ENCODE measurements at regions not wholly inside any gene's neighbourhood (a gene's known extent, or its start where the extent isn't known, plus 50 kb on each side); places are given as distances from the start of the nearest gene placed in this dataset.
"Not testable (repeated sequence)": the region's sequence is repeated elsewhere in the genome, so short reads cannot be mapped to it uniquely, and the experiment has no call there.

DNA sequence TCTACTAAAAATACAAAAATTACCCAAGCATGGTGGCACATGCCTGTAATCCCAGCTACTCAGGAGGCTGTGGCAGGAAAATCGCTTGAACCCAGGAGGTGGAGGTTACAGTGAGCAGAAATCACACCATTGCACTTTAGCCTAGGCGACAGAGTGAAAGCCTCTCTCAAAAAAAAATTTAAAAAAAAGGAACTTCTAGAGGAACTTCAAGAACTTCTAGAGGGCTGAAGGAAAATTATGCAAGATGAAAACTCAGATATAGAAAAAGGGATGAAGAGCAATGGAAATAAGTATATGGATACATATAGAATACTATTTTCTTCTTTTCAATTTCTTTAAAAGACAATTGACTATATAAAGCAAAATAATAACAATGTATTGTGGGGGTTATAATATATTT lies 51.2 kb upstream of the PRR5 start:
- DNase-seq = no peak

DNA sequence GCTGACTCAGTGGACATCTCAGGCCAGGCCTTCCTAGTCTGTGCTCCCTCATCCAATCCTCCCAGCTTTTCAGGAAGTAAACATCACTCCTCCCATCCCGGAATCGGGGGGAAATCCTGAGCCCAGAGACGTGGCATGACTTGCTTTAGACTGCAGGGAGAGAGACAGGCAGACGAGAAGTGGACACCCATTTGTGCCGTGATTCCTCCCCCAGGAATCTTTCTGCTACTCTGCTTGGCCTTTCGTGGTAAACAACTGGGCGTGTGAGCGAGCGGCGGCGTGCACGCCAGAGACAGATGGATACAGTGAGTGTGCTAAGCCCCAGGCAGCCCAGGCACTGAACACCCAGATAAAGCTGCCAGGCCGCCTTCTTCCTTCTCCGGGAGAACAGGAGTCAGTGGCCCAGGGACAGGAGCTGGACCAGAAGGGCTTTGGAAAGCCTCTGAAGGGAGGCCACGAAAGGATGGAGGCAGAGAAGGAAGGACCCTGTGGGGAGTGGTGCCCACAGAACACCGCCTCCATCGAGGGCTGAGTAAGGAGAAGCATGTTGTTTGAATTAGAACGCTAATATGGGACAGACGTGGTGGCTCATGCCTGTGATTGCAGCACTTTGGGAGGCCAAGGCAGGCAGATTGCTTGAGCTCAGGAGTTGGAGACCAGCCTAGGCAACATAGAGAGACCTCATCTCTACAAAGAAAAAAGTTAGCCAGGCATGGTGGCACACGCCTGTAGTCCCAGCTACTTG lies 53.0 kb upstream of the PRR5 start:
- DNase-seq = no peak

DNA sequence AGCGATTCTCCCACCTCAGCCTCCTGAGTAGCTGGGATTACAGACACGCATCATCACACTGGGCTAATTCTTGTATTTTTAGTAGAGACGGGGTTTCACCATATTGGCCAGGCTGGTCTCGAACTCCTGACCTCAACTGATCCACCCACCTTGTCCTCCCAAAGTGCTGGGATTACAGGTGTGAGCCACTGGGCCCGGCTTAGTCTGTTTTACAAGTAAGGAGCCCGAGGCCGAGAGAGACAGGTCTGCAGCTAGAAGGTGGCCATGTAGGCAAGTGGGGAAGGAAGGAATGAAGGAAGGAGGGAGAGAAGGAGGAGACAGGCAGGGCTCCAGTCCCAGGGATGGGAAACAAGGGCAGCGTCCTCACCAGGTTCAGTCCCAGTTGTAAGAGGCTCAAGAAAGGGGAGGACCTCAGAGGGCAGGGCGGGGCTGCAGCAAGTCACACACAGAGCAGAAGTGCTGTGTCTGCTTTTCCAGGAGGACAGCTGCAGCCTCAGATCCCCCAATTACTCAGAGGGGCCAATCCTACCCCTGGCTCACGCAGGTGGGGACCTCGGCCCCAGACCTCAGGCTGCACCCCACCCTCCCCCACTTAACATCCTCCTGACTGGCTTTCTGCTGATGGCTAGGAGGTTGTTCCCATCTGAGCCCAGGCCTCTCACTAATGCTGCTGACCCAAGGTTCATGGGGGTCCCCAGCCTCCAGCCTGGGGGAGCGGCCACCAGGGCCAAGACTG lies 53.8 kb upstream of the PRR5 start:
- DNase-seq = no peak

DNA sequence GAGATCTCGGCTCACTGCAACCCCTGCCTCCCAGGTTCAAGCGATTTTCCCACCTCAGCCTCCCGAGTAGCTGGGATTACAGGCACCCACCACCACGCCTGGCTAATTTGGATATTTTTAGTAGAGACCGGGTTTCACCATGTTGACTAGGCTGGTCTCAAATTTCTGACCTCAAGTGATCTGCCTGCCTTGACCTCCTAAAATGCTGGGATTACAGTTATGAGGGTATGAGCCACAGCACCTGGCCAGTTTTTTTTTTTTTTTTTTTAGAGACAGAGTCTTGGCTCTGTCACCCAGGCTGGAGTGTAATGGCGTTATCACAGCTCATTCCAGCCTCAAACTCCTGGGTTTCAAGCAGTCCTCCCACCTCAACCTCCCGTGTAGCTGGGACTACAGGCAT lies 54.9 kb upstream of the PRR5 start:
- no peak for DNase-seq

DNA sequence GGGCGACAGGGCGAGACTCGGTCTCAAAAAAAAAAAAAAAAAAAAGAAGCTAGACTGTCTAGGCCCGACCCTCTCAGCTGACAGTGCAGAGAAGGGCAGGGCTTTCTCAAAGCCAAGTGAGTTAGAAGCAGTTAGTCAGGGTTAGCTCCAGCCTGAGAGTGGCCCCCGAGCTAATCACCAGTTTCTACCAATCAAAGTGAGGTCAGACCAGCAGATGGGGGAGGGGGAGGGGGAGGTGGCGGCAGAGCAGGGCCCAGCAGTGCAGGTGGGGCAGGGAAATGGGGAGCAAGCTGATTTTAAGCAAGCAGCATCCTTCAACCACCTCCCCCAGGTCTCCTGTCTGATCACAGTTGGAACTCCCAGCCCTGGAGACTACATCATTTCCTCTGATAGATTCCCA lies 55.3 kb upstream of the PRR5 start:
- no peak for DNase-seq

DNA sequence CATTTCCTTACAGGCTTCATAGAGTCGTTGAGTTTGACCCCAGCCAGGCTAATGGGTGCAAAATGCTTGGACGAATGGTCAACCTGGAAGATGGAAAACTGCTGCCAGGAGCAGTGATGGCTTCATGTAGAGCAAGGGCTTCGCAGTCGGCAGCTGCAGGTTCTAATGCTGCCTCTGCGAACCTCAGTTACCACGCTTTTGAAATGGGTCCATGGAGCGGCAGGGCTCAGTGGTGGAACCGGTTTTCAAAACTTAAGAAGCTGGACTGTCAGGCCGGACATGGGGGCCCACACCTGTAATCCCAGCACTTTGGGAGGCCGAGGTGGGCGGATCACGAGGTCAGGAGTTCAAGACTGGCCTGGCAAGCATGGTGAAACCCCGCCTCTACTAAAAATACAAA lies 55.9 kb upstream of the PRR5 start:
- DNase-seq = no peak

DNA sequence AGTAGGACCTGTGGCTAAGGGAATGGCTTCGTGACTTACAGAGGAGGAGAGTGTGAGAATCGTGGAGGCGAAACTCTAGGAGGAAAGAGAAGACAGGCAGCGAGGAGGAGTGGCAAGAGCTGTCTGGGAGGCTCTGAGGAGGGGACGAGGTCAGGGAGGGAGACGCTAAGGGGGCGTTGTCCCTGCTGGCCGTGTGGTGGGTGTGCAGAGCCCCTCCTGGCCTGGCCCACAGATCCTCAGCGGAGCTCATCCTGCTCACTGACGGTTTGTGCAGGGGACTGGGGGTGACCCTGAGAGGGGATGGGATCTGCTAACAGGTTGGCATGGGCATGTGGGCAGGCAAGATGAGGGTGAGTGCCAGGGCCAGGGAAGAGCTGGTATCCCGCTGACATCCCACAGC lies 56.5 kb upstream of the PRR5 start:
- no peak for DNase-seq

DNA sequence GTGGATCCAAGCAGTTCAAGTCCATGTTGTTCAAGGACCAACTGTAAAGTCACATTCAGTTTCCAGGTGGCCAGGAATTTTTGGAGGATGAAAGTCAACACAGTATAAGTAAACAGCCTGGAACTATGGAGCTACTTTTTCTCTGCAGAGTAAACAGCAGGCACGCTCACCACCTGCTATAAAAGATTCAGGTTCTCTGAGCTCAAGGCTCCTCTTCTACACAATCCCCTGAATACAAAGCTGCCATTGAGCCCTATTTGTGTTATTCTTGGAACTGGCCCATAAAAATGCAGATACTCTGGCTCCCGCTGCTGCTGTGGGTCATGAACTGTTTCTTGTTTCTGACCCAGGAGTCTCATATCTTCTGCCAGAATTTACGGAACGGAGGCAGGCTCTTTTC lies 56.9 kb upstream of the PRR5 start:
- DNase-seq = no peak

DNA sequence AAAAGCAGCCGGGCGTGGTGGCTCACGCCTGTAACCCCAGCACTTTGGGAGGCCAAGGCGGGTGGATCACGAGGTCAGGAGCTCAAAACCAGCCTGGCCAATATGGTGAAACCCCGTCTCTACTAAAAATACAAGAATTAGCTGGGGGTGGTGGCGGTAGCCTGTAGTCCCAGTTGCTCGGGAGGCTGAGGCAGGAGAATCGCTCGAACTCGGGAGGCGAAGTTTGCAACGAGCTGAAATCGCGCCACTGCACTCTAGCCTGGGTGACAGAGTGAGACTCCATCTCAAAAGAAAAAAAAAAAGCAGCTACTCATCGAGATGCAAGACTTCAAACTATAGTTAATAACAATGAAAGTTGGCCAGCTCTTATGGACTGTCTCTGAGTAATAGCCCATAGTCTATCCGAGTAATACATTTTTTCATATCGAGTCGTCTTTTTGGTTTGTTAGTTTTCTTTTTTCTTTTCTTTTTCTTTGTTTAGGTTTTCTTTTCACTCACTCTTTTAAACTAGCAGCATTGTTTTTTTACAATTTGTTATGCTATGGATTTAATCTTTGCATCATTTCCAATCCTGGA lies 58.4 kb upstream of the PRR5 start:
- not testable (repeated sequence) for DNase-seq

DNA sequence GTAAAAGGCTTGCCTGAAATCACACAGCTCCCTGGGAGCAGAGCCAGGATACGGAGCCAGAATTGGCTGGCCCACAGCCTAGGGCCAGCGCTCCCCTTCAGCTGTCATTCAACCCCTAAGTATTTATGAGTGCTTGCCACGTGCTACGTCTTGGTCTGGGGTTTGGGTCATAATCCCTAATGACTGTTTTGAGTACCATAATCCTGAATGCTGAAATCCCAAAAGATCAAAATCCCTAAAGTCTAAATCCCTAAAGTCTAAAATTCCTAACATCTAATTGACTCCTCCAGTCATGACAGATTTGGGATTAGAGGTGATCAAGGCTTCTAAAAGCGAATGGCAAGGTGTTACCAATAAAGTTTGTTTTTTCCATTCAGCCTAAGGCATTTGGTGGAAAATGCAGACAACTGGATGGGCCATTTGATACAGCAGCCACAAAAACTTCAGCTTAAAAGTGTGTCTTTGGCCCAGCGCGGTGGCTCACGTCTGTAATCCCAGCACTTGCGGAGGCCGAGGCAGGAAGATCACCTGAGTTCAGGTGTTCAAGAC lies 59.8 kb upstream of the PRR5 start:
- DNase-seq = no peak

DNA sequence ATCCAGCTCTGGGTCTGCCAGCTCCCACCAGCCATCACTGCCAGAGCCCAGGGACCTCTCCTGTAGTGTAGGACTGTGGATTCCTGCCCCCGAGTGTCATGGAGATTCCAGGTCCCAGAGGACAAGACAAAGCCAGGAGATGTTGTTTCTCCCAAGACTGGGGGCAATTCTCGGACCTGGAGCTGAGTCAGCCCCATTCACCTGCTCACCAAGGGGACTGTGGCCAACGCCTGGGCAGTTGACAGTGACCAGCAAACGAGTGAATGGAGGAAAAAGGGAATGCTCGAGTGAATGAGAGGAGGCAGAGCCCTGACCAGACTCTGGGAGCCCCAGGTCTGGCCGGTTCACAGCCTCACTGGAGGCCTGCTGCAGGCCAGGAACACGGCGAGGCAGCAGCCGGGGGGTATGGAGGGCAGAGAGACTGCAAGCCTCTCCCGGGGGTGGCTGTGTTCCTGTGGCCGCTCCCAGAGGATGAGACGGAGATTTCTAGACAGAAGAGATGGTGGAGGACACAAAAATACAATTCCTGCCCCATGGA lies 61.3 kb upstream of the PRR5 start:
- DNase-seq = no peak

DNA sequence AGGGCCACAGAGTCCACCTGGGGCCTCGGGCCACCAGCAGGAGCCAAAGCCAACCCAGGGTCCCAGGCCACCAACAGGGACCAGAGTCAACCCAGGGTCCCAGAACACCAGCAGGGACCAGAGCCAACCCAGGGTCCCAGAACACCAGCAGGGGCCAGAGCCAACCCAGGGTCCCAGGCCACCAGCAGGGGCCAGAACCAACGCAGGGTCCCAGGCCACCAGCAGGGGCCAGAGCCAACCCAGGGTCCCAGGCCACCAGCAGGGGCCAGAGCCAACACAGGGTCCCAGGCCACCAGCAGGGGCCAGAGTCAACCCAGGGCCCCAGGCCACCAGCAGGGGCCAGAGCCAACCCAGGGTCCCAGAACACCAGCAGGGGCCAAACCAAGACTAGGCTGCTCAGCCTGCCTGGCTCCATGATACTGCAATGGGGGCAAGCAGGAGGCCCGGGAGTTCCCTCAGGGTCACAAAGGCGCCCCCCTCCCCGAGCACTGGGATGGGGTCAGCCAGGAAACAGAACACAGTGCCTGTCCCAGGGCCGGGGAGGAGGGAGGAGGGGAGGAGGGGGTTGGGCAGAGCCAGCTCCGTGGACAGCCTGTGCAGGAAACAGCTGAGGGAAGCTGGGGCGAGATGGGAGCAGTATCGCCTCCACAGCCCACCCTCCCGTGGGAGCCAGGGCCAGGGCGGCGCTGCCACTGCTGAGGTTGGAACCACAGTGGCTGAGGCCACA lies 62.0 kb upstream of the PRR5 start:
- DNase-seq = no peak

DNA sequence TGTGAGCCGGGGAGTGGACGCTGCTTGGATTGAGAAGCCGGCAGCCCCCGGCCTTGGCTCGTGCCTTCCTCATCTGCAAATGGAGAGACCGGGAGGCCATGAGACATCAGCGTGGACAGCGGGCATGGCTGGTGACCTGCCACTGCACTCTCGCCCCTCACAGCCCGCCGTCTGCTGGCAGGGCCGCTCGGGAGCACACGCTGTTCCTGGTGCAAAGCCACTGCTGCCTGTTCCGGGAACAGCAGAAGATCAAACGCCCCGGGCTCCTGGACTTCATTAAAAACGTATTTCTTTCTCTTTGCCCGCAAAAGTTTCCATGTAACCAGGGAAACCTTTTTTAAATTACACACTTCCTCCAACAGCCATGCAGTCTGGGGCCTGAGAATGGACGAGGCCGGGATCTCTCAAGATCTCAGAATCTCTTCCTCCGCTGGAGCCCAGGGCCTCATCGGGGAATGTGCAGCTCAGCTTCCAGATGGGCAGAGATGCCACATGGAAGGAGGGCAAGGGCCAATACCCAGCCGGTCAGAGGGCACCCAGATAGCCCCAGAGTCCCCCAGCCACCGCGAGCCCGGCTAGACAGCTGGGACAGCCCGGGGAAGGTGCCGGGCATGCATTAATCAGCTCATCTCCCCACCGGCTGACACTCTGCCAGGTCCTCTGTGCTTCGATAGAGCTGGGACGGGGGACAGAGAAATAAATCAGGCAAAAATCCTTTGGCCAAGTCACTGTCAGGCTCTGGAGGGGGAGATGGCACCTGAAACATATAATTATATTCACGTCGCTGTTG lies 62.8 kb upstream of the PRR5 start:
- no peak for DNase-seq

DNA sequence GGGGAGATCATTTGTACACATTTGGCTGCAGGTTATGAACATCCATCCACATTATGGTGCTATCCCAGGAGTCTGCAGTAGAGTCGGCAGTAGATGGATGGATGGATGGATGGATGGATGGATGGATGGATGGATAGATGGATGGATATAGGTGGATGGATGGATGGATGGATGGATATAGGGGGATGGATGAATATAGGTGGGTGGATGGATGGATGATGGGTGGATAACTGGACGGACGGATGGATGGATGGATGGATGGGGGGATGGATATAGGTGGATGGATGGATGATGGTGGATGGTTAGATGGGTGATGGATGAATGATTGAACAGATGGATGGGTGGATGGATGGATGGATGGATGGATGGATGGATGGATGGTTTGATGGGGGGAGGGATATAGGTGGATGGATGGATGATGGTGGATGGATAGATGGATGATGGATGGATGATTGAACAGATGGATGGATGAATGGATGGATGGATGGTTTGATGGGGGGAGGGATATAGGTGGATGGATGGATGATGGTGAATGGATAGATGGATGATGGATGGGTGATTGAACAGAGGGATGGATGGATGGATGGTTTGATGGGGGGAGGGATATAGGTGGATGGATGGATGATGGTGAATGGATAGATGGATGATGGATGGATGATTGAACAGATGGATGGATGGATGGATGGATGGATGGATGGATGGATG lies 65.3 kb upstream of the PRR5 start:
- DNase-seq = not testable (repeated sequence)

DNA sequence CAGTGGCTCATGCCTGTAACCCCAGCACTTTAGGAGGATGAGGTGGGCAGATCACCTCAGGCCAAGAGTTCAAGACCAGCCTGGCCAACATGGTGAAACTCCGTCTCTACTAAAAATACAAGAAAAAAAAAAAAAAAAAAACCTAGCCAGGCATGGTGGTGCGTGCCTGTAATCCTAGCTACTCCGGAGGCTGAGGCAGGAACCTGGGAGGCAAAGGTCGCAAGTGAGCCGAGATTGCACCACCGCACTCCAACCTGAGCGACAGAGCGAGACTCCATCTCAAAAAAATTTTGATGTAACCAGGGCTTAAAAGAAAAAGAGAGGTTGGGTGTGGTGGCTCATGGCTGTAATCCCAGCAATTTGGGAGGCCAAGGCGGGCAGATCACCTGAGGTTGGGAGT lies 66.4 kb upstream of the PRR5 start:
- not testable (repeated sequence) for DNase-seq

DNA sequence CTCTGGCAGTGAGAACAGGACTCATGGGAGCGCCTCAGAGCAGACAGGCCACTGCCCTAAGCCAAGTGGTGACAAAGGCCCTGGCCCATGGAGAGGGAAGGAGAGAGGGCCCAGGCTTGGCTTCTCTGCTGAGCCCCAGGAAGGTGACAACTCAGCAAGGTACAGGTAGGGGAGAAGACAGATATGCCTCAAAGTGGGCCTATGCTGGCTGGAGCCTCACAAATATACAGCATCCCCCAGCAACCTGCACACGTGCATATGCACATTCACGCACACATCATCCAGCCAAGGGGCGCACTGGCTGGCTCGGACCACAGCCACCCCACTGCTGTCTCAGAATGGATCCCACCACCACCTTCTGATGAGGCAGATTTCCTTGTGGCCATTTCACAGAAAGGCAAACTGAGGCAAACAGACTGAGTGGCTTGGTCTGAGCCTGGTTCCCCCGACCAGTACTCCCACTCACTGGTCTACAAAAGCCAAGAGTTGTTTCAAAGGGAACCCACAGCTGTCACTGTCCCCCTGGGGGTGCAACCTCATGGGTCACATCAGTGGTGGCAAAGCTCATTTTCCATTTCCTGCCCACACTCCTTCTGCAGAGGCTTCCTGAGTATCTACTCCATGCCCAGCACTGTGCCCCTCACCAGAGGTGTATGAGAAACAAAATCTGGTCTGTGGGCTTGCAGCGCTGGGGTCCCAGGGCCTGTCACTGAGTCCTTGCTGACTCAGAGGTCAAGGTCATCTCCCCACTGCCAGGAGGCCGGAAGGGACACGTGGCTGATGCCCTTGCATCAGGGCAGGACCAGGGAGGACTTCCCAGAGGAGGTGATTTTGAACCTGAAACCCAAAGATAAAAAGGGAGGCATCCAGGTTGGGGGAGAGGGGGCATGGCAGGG lies 67.3 kb upstream of the PRR5 start:
- DNase-seq = no peak

DNA sequence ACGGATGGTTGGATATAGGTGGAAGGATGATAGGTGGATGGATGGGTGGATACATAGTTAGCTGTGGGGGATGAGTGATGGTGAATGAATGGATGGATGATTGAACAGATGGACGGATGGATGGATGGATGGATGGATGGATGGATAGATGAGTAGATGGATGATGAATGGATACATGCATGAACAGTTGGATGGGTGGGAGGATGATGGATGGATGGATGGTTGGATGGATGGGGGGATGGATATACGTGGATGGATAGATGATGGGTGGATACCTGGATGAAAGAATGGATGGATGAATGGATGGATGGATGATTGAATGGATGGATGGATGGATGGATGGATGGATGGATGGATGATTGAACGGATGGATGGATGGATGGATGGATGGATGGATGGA lies 68.4 kb upstream of the PRR5 start:
- no peak for DNase-seq

DNA sequence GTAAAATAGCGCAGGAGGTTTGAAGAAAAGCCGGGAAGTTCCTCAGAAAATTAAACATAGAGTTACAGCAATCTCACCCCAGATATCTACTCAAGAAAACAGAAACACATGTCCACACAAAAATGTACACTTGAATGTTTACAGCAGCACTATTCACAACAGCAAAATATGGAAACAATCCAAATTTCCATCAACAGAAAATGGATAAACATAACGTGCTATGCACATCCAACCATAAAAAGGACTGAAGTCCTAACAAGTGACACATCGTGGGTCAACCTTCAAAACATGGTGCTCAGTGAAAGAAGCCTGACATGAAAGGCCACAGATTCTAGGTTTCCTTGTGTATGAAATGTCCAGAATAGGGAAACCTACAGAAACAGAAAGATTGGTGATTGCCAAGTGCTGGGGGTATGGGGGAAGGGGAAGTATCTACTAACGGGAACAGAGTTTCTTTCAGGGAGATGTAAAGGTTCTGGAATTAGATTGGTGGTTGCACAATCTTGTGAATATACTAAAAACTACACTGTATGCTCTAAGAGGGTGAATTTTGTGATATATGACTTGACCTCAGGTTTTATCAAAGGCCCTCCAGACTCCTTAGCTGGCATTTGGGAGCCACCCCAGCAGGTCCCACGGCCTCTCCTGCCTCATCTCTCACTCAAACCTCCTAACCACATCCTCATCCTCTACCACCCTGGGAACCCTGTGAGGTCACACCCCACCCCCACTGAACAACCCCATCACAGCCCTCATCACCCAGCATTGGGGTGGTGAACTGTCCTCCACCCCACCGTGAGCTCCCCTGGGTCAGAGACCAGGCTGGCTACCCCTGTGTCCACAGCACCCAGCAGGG lies 69.2 kb upstream of the PRR5 start:
- DNase-seq = no peak

DNA sequence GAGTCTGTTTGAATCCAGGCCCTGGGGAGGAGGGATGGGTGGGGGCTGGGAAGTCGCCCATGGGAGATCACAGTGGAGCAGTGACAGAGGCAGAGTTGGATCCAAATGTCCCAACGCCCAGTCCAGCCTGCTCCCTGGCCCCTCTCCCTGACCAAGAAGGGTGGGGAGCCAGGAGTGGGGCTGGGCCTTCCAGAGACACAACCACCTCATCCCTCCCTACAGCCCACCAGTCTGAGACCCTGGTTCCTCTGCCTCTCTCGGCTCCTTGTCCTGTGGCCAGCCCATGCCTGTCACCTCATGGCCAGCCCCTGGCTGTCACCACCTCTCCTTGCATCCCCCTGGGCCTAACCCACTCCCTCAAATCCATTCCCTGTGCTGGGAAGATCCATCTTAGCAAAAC lies 71.2 kb upstream of the PRR5 start:
- no peak for DNase-seq

DNA sequence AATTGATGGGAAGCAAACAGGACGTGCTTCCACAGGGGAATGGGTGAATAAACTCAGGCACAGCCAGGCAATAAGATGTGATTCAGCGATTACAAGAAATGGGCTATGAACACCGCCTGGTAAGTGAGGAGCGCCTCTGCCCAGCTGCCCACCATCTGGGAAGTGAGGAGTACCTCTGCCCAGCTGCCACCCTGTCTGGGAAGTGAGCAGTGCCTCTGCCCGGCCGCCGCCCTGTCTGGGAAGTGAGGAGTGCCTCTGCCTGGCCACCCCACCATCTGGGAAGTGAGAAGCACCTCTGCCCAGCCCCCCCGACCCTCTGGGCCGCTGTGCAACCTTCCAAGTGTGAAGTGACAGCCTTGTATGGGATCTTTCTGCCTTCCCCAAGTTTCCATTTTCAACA lies 73.2 kb upstream of the PRR5 start:
- DNase-seq = no peak
